ENCODE measurements at regions not wholly inside any gene's neighbourhood (a gene's known extent, or its start where the extent isn't known, plus 50 kb on each side); places are given as distances from the start of the nearest gene placed in this dataset.

- TF ChIP-seq, protein P1, sequence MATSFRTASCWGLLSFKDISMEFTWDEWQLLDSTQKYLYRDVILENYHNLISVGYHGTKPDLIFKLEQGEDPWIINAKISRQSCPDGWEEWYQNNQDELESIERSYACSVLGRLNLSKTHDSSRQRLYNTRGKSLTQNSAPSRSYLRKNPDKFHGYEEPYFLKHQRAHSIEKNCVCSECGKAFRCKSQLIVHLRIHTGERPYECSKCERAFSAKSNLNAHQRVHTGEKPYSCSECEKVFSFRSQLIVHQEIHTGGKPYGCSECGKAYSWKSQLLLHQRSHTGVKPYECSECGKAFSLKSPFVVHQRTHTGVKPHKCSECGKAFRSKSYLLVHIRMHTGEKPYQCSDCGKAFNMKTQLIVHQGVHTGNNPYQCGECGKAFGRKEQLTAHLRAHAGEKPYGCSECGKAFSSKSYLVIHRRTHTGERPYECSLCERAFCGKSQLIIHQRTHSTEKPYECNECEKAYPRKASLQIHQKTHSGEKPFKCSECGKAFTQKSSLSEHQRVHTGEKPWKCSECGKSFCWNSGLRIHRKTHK (tag by site-specific recombination; IDR thresholded peaks at IDR 0.05) = no peak
Measured at GRCh38 chr4:188532751-188533150, 393.5 kb downstream of the TRIML1 start (continued).

DNA sequence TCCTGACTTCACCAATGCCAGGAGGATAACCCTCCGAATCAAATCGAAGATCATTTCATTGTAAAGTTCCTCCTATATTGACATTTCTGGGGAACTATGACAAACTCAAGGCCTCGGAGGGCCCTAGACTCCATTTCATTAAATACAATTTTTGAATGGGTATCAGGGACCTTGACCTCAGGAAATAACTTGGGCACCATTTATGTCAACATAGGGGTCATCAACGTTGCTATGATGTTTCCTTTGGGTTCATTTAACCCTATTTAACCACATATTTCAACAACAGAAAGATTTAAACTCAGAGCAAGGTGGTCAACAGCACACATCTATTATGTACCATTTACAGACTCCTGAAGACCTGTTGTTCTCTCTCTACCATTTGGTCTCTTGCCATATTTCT, 395.1 kb downstream of the TRIML1 start:
- ChIA-PET CTCF (no interaction called here), POLR2A (no interaction called here)
- H3K9me3 ChIP-seq (ENCODE audit: control insufficient read depth, insufficient read depth, low read depth, low read length) = no peaks in the 10 kb centered on the region
- H3K36me3 ChIP-seq (ENCODE audit: control insufficient read depth in 2 of 2, insufficient read depth in 1 of 2, low read length in 2 of 2) = no peaks in the 10 kb centered on the region
- TF ChIP-seq WT1 (tag by site-specific recombination; IDR thresholded peaks at IDR 0.05) = no peak
- no peak for TF ChIP-seq ZNF16 (tag by site-specific recombination; IDR thresholded peaks at IDR 0.05; ENCODE audit: low read depth)
- TF ChIP-seq PBX3 (CRISPR knock-in tag; IDR thresholded peaks at IDR 0.05) = no peak
- no peak for TF ChIP-seq MZF1 (tag by site-specific recombination; IDR thresholded peaks at IDR 0.05; ENCODE audit: borderline replicate concordance)
- TF ChIP-seq, protein P2, sequence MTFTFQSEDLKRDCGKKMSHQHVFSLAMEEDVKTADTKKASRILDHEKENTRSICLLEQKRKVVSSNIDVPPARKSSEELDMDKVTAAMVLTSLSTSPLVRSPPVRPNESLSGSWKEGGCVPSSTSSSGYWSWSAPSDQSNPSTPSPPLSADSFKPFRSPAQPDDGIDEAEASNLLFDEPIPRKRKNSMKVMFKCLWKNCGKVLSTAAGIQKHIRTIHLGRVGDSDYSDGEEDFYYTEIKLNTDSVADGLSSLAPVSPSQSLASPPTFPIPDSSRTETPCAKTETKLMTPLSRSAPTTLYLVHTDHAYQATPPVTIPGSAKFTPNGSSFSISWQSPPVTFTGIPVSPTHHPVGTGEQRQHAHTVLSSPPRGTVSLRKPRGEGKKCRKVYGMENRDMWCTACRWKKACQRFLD (tag by site-specific recombination; IDR thresholded peaks at IDR 0.05) = no peak
- no peak for TF ChIP-seq MYNN (tag by site-specific recombination; IDR thresholded peaks at IDR 0.05; ENCODE audit: borderline replicate concordance)
- no peak for TF ChIP-seq ZNF202 (tag by site-specific recombination; IDR thresholded peaks at IDR 0.05; ENCODE audit: borderline replicate concordance)
- no peak for TF ChIP-seq ZIC2 (tag by site-specific recombination; IDR thresholded peaks at IDR 0.05)
- H3K4me1 ChIP-seq (ENCODE audit: control insufficient read depth, insufficient read depth, low read length) = no peaks in the 10 kb centered on the region
- no peak overlapping the region for H3K4me3 ChIP-seq (ENCODE audit: low read depth, low read length)
- H3K27ac ChIP-seq (ENCODE audit: extremely low read depth, low read depth, low read length) = no peak overlapping the region

DNA sequence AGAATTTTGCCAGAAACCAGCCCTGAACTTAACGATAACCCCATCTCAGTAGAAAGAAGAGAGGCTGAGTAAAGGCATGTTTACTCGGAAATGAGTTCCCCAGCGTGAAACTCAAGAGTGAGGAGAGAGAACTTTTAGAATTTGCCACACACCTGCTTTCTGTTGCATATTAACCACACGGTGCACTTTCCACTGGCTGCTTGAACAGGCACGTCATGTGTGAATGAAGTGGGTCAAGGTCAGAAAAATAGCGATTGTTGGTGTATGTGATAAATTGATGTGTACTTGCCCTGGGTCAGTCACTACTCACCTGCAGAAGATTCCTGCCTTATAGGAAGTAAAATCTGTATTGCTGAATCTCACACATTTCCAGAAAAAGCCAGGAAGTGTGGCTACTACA, 395.7 kb downstream of the TRIML1 start:
- no peaks in the 10 kb centered on the region for H3K9me3 ChIP-seq (ENCODE audit: control insufficient read depth, insufficient read depth, low read depth, low read length)
- H3K4me1 ChIP-seq (ENCODE audit: control insufficient read depth, insufficient read depth, low read length) = no peaks in the 10 kb centered on the region
- POLR2A ChIA-PET = no interaction called here
- H3K27ac ChIP-seq (ENCODE audit: extremely low read depth, low read depth, low read length) = no peak overlapping the region
- TF ChIP-seq ZNF76 (tag by site-specific recombination; IDR thresholded peaks at IDR 0.05; ENCODE audit: borderline replicate concordance, low read depth) = no peak
- TF ChIP-seq ZNF664 (tag by site-specific recombination; IDR thresholded peaks at IDR 0.05) = no peak
- TF ChIP-seq ZNF366 (tag by site-specific recombination; conservative IDR thresholded peaks at IDR 0.05) = no peak
- TF ChIP-seq ZNF558 (tag by site-specific recombination; IDR thresholded peaks at IDR 0.05) = no peak
- no peak for TF ChIP-seq ZNF600 (tag by site-specific recombination; IDR thresholded peaks at IDR 0.05)
- TF ChIP-seq ZNF529 (tag by site-specific recombination; IDR thresholded peaks at IDR 0.05; ENCODE audit: insufficient replicate concordance) = no peak
- no peak for TF ChIP-seq ZNF274 (IDR thresholded peaks at IDR 0.05; ENCODE audit: low read length)
- no peak for TF ChIP-seq ZNF274 (tag by site-specific recombination; IDR thresholded peaks at IDR 0.05; ENCODE audit: borderline replicate concordance)
- no peak for TF ChIP-seq ZSCAN5A (tag by site-specific recombination; IDR thresholded peaks at IDR 0.05)
- no peak for TF ChIP-seq ZNF549 (tag by site-specific recombination; IDR thresholded peaks at IDR 0.05)
- no peak for TF ChIP-seq YY2 (tag by site-specific recombination; IDR thresholded peaks at IDR 0.05)
- TF ChIP-seq ZNF24 (tag by site-specific recombination; IDR thresholded peaks at IDR 0.05) = no peak
- no peak for TF ChIP-seq REST (tag by site-specific recombination; IDR thresholded peaks at IDR 0.05)
- TF ChIP-seq MEIS1 (CRISPR knock-in tag; IDR thresholded peaks at IDR 0.05; ENCODE audit: borderline replicate concordance) = no peak
- TF ChIP-seq ZNF239 (tag by site-specific recombination; IDR thresholded peaks at IDR 0.05) = no peak
- no peak for TF ChIP-seq SP2 (tag by site-specific recombination; IDR thresholded peaks at IDR 0.05)
- no peak for TF ChIP-seq ZNF510 (tag by site-specific recombination; IDR thresholded peaks at IDR 0.05; ENCODE audit: insufficient replicate concordance)
- no peaks in the 10 kb centered on the region for H3K36me3 ChIP-seq (ENCODE audit: control insufficient read depth in 2 of 2, insufficient read depth in 1 of 2, low read length in 2 of 2)
- no peak overlapping the region for H3K4me3 ChIP-seq (ENCODE audit: low read depth, low read length)
- CTCF ChIA-PET = no interaction called here
